SK-N-SH treated with all-trans-retinoic acid at 6 μM for 48 hours (cell line): ENCODE measurements at regions not wholly inside any gene's neighbourhood (a gene's known extent, or its start where the extent isn't known, plus 50 kb on each side); places are given as distances from the start of the nearest gene placed in this dataset.

Experiments
- ATAC-seq: fragments of 200-7000 bp; cut with Tn5 transposase; 3 replicates; pipeline ENCODE4 v1.9.1; 2020; ENCODE audit warnings: mild to moderate bottlenecking, moderate library complexity
- BACH2 ChIP-seq: fragments of 250-450 bp; sonication (Bioruptor Pico); IDR thresholded peaks from 2 replicates; pipeline ENCODE4 v1.9.0; 2021; ENCODE audit warnings: mild to moderate bottlenecking, borderline replicate concordance
- CSDC2 ChIP-seq: fragments of 250-450 bp; sonication (Bioruptor Pico); IDR thresholded peaks from 2 replicates; pipeline ENCODE4 v1.5.0; 2020; ENCODE audit warnings: mild to moderate bottlenecking, moderate library complexity
- ESRRG ChIP-seq: fragments of 250-450 bp; sonication (Bioruptor Pico); IDR thresholded peaks from 2 replicates; pipeline ENCODE4 v1.6.1; 2021; ENCODE audit warnings: mild to moderate bottlenecking
- ISL1 ChIP-seq: fragments of 250-450 bp; sonication (Bioruptor Pico); IDR thresholded peaks from 2 replicates; pipeline ENCODE4 v2.1.2; 2022; ENCODE audit warnings: mild to moderate bottlenecking, moderate library complexity
- OSR1 ChIP-seq: fragments of 250-450 bp; sonication (Bioruptor Pico); IDR thresholded peaks from 2 replicates; pipeline ENCODE4 v1.8.0; 2022; ENCODE audit warnings: moderate library complexity, mild to moderate bottlenecking, inconsistent platforms
- PPARA ChIP-seq: fragments of 250-450 bp; sonication (Bioruptor Pico); IDR thresholded peaks from 2 replicates; pipeline ENCODE4 v1.5.0; 2020; ENCODE audit warnings: mild to moderate bottlenecking, borderline replicate concordance
- RARB ChIP-seq: fragments of 250-450 bp; sonication (Bioruptor Pico); IDR thresholded peaks from 2 replicates; pipeline ENCODE4 v1.8.0; 2021; ENCODE audit warnings: mild to moderate bottlenecking, moderate library complexity
- SNAI2 ChIP-seq: fragments of 250-450 bp; sonication (Bioruptor Pico); IDR thresholded peaks from 2 replicates; pipeline ENCODE4 v1.5.0; 2020; ENCODE audit warnings: mild to moderate bottlenecking, moderate library complexity
- TCF4 ChIP-seq: fragments of 250-450 bp; sonication (Bioruptor Pico); IDR thresholded peaks from 2 replicates; pipeline ENCODE4 v1.8.0; 2021; ENCODE audit warnings: mild to moderate bottlenecking, moderate library complexity, borderline replicate concordance
- TOX ChIP-seq: fragments of 250-450 bp; sonication (Bioruptor Pico); IDR thresholded peaks from 2 replicates; pipeline ENCODE4 v1.8.0; 2021; ENCODE audit warnings: mild to moderate bottlenecking, moderate library complexity, borderline replicate concordance
- ZC3H10 ChIP-seq: fragments of 250-450 bp; sonication (Bioruptor Pico); IDR thresholded peaks from 2 replicates; pipeline ENCODE4 v1.5.1; 2021; ENCODE audit warnings: mild to moderate bottlenecking, moderate library complexity
- ZFP3 ChIP-seq: fragments of 250-450 bp; sonication (Bioruptor Pico); IDR thresholded peaks from 2 replicates; pipeline ENCODE4 v1.5.0; 2020; ENCODE audit warnings: mild to moderate bottlenecking, moderate library complexity
- ZFP30 ChIP-seq: fragments of 450-650 bp; formaldehyde crosslinking; IDR thresholded peaks from 2 replicates; pipeline ENCODE4 v1.5.0; 2022; ENCODE audit warnings: mild to moderate bottlenecking, moderate library complexity
- ZNF565 ChIP-seq: fragments of 450-650 bp; formaldehyde crosslinking; conservative IDR thresholded peaks from 2 replicates; pipeline ENCODE4 v1.5.0; 2020; ENCODE audit warnings: low read depth, mild to moderate bottlenecking, moderate library complexity
- ZNF70 ChIP-seq: fragments of 450-650 bp; formaldehyde crosslinking; IDR thresholded peaks from 2 replicates; pipeline ENCODE4 v1.5.0; 2020; ENCODE audit warnings: mild to moderate bottlenecking, moderate library complexity
- ZNF8 ChIP-seq: fragments of 450-650 bp; formaldehyde crosslinking; IDR thresholded peaks from 2 replicates; pipeline ENCODE4 v1.5.0; 2020; ENCODE audit warnings: mild to moderate bottlenecking, moderate library complexity
- TF ChIP-seq, protein P1 (sequence below): fragments of 250-450 bp; sonication (Bioruptor Pico); IDR thresholded peaks from 2 replicates; pipeline ENCODE4 v1.5.1; 2020; ENCODE audit warnings: low read depth, mild to moderate bottlenecking, moderate library complexity
- TF ChIP-seq, protein P2 (sequence below): fragments of 250-450 bp; sonication (Bioruptor Pico); IDR thresholded peaks from 2 replicates; pipeline ENCODE4 v1.8.0; 2021; ENCODE audit warnings: low read depth, mild to moderate bottlenecking, moderate library complexity, borderline replicate concordance
- TF ChIP-seq, protein P3 (sequence below): fragments of 250-450 bp; sonication (Bioruptor Pico); IDR thresholded peaks from 2 replicates; pipeline ENCODE4 v1.5.0; 2020; ENCODE audit warnings: mild to moderate bottlenecking, moderate library complexity
- TF ChIP-seq, protein P4 (sequence below): fragments of 250-450 bp; sonication (Bioruptor Pico); IDR thresholded peaks from 2 replicates; pipeline ENCODE4 v1.5.1; 2021; ENCODE audit warnings: mild to moderate bottlenecking, moderate library complexity
- TF ChIP-seq, protein P5 (sequence below): fragments of 250-450 bp; sonication (Bioruptor Pico); IDR thresholded peaks from 2 replicates; pipeline ENCODE4 v1.8.0; 2020; ENCODE audit warnings: mild to moderate bottlenecking, moderate library complexity, borderline replicate concordance

DNA sequence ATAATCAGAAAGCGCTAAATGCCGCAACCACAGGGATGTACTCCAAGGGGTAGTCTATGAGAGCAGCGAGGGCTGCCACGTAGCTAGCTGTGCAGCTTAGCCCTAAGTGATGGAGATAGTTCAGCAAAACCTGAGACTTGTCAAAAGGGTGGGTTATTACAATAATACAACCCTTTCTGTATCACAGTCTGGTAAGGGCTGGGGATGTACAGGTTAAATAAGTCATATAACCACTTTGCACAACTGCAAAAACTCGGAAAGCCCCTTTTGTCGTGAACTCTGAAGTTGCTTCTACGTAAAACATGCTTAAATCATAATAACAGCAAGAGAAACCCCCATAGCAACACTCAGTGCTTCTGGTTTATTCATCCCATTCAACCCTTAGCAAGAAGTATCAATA is 598.8 kb downstream of the SUCLG1 start:
- ATAC-seq = no peak
- TF ChIP-seq RARB (CRISPR knock-in tag) (no peak), TOX (CRISPR knock-in tag) (no peak), ZNF565 (no peak), CSDC2 (CRISPR knock-in tag) (no peak), SNAI2 (CRISPR knock-in tag) (no peak), ESRRG (CRISPR knock-in tag) (no peak), OSR1 (CRISPR knock-in tag) (no peak), TCF4 (CRISPR knock-in tag) (no peak), ZFP3 (CRISPR knock-in tag) (no peak), ZFP30 (CRISPR knock-in tag) (no peak), PPARA (CRISPR knock-in tag) (no peak)
- TF ChIP-seq, protein P1, sequence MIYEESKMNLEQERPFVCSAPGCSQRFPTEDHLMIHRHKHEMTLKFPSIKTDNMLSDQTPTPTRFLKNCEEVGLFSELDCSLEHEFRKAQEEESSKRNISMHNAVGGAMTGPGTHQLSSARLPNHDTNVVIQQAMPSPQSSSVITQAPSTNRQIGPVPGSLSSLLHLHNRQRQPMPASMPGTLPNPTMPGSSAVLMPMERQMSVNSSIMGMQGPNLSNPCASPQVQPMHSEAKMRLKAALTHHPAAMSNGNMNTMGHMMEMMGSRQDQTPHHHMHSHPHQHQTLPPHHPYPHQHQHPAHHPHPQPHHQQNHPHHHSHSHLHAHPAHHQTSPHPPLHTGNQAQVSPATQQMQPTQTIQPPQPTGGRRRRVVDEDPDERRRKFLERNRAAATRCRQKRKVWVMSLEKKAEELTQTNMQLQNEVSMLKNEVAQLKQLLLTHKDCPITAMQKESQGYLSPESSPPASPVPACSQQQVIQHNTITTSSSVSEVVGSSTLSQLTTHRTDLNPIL (CRISPR knock-in tag) = no peak
- TF ChIP-seq, protein P2, sequence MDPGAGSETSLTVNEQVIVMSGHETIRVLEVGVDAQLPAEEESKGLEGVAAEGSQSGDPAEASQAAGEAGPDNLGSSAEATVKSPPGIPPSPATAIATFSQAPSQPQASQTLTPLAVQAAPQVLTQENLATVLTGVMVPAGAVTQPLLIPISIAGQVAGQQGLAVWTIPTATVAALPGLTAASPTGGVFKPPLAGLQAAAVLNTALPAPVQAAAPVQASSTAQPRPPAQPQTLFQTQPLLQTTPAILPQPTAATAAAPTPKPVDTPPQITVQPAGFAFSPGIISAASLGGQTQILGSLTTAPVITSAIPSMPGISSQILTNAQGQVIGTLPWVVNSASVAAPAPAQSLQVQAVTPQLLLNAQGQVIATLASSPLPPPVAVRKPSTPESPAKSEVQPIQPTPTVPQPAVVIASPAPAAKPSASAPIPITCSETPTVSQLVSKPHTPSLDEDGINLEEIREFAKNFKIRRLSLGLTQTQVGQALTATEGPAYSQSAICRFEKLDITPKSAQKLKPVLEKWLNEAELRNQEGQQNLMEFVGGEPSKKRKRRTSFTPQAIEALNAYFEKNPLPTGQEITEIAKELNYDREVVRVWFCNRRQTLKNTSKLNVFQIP (CRISPR knock-in tag) = no peak
- TF ChIP-seq, protein P3, sequence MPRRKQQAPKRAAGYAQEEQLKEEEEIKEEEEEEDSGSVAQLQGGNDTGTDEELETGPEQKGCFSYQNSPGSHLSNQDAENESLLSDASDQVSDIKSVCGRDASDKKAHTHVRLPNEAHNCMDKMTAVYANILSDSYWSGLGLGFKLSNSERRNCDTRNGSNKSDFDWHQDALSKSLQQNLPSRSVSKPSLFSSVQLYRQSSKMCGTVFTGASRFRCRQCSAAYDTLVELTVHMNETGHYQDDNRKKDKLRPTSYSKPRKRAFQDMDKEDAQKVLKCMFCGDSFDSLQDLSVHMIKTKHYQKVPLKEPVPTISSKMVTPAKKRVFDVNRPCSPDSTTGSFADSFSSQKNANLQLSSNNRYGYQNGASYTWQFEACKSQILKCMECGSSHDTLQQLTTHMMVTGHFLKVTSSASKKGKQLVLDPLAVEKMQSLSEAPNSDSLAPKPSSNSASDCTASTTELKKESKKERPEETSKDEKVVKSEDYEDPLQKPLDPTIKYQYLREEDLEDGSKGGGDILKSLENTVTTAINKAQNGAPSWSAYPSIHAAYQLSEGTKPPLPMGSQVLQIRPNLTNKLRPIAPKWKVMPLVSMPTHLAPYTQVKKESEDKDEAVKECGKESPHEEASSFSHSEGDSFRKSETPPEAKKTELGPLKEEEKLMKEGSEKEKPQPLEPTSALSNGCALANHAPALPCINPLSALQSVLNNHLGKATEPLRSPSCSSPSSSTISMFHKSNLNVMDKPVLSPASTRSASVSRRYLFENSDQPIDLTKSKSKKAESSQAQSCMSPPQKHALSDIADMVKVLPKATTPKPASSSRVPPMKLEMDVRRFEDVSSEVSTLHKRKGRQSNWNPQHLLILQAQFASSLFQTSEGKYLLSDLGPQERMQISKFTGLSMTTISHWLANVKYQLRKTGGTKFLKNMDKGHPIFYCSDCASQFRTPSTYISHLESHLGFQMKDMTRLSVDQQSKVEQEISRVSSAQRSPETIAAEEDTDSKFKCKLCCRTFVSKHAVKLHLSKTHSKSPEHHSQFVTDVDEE (CRISPR knock-in tag) = no peak

DNA sequence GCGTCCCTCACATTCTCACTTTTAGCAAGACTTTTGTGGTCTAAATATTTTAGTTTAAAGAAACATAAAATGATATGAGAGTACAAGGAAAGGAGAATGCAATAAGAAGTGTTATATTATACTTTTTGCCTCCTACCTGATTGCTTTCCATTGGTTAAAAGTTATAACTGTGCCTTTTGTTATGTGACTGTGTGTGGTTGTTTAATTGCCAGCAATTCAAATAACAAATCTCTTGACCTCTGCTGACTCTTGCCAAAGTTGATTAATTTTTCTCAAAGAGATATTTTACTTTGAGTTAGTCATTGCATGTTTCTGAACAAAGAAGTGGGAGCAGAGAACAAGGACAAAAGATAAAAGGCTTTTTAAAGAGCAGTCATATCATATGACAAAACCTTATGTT is 599.5 kb downstream of the SUCLG1 start:
- no peak for TF ChIP-seq ISL1 (CRISPR knock-in tag)
- TF ChIP-seq SNAI2 (CRISPR knock-in tag) = no peak
- TF ChIP-seq OSR1 (CRISPR knock-in tag) = no peak
- no peak for TF ChIP-seq TCF4 (CRISPR knock-in tag)
- TF ChIP-seq ZC3H10 (CRISPR knock-in tag) = no peak
- no peak for TF ChIP-seq ZFP30 (CRISPR knock-in tag)
- TF ChIP-seq TOX (CRISPR knock-in tag) = no peak
- no peak for TF ChIP-seq ESRRG (CRISPR knock-in tag)
- no peak for ATAC-seq

DNA sequence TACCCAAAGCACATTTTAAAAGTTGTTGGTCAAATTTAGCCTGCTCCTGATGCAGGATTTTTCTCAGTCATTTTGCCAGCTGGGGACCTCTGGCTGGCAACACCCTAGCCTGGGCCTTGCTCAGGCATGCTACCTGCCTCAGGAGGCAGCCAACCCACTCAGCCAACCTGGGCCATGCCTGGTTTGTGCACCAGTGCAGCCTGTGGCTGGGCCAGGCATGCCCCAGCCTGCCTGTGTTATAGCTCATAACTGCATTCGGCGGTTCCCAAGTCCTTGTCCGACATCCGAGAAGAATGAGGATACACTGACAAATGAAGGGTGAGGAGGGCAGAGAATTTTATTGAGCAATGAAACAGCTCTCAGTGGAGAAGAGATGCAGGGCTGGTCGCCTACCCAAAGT is 608.0 kb downstream of the SUCLG1 start:
- no peak for TF ChIP-seq ZFP3 (CRISPR knock-in tag)
- TF ChIP-seq, protein P1 (CRISPR knock-in tag) = no peak
- no peak for TF ChIP-seq BACH2 (CRISPR knock-in tag)
- no peak for TF ChIP-seq ZNF70 (CRISPR knock-in tag)
- no peak for TF ChIP-seq SNAI2 (CRISPR knock-in tag)
- TF ChIP-seq, protein P4, sequence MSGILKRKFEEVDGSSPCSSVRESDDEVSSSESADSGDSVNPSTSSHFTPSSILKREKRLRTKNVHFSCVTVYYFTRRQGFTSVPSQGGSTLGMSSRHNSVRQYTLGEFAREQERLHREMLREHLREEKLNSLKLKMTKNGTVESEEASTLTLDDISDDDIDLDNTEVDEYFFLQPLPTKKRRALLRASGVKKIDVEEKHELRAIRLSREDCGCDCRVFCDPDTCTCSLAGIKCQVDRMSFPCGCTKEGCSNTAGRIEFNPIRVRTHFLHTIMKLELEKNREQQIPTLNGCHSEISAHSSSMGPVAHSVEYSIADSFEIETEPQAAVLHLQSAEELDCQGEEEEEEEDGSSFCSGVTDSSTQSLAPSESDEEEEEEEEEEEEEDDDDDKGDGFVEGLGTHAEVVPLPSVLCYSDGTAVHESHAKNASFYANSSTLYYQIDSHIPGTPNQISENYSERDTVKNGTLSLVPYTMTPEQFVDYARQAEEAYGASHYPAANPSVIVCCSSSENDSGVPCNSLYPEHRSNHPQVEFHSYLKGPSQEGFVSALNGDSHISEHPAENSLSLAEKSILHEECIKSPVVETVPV (CRISPR knock-in tag) = no peak
- no peak for TF ChIP-seq PPARA (CRISPR knock-in tag)
- TF ChIP-seq RARB (CRISPR knock-in tag) = no peak
- TF ChIP-seq ZC3H10 (CRISPR knock-in tag) = no peak
- TF ChIP-seq TCF4 (CRISPR knock-in tag) = no peak
- no peak for TF ChIP-seq ZNF8 (CRISPR knock-in tag)
- TF ChIP-seq ZFP30 (CRISPR knock-in tag) = no peak
- TF ChIP-seq, protein P5, sequence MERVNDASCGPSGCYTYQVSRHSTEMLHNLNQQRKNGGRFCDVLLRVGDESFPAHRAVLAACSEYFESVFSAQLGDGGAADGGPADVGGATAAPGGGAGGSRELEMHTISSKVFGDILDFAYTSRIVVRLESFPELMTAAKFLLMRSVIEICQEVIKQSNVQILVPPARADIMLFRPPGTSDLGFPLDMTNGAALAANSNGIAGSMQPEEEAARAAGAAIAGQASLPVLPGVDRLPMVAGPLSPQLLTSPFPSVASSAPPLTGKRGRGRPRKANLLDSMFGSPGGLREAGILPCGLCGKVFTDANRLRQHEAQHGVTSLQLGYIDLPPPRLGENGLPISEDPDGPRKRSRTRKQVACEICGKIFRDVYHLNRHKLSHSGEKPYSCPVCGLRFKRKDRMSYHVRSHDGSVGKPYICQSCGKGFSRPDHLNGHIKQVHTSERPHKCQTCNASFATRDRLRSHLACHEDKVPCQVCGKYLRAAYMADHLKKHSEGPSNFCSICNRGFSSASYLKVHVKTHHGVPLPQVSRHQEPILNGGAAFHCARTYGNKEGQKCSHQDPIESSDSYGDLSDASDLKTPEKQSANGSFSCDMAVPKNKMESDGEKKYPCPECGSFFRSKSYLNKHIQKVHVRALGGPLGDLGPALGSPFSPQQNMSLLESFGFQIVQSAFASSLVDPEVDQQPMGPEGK (CRISPR knock-in tag) = no peak
- no peak for ATAC-seq
